NCI-H2227 treated with DMSO at 0.1 percent for 48 hours (cell line): ENCODE measurements at regions not wholly inside any gene's neighbourhood (a gene's known extent, or its start where the extent isn't known, plus 50 kb on each side); places are given as distances from the start of the nearest gene placed in this dataset.

ENCODE experiments used
- DNase-seq: peaks from one replicate; lab custom pipeline; 2025; lab: John Stamatoyannopoulos, UW

GRCh38 chr18:55847960-55848359 lies 260.0 kb upstream of the TCF4 start:
- DNase-seq, result no peak

DNA sequence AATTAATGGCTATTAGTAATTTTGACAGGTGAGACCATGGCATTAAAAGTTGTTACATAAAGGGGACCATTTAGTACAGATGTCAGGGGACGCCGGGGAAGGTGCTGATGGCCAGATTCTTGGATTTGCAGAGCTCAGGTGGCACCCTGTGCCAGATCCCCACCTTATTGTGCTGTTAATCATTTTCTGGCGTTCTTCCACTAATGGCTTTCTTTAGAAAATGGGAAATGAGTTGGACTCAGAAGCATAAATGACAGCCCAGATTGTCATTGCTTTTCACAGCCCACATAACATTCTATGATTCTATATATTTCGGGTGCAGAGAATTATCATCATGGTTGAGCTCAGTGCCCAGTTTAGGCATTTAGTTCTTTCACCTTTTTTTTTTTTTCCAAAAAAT lies 257.2 kb upstream of the TCF4 start:
- no peak for DNase-seq

DNA sequence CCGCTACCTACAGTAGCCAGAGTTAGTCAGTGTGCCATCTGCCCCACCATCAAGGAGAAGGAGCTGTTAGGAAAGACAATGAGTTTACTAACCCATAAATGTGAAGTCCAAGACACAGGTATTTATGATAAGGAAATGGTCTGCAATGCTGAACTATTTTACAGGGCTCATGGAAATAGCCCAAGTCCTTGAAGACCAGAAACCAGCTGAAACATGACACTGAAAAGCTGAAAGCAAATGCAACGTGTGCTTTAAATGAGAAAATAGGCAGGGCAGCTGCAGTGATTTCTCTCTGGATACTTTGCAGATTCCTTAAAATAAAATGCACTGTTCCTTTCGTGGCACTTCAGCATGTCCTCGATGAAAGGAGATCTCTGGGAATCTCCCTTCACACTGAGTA lies 256.4 kb upstream of the TCF4 start:
- DNase-seq, result no peak

GRCh38 chr18:55841314-55841713 lies 253.3 kb upstream of the TCF4 start:
- no peak for DNase-seq

DNA sequence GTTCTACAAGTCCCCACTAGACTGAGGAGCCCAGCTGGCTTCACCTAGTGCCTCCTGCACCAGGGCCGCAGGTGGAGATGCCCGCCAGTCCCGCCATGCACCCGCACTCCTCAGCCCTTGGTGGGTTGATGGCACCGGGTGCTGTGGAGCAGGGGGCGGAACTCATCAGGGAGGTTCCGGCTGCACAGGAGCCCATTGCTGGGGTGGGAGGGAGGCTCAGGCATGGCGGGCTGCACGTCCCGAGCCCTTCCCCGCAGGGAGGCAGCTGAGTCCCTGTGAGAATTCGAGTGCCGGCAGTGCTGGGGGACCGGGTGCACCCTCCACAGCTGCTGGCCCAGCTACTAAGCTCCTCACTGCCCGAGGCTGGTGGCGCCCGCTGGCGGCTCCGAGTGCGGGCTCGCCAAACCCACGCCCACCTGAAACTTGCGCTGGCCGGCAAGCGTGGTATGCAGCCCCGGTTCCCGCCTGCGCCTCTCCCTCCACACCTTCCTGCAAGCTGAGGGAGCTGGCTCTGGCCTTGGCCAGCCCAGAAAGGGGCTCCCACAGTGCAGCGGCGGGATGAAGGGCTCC lies 252.7 kb upstream of the TCF4 start:
- DNase-seq, result no peak

GRCh38 chr18:55839343-55839742 lies 251.4 kb upstream of the TCF4 start:
- no peak for DNase-seq

- no peak for DNase-seq
Observed at GRCh38 chr18:55838841-55839240, 250.8 kb upstream of the TCF4 start.

- DNase-seq, result no peak
Observed at GRCh38 chr18:55838319-55838718, 250.3 kb upstream of the TCF4 start.

- no peak for DNase-seq
Observed at GRCh38 chr18:55833543-55833942, 245.6 kb upstream of the TCF4 start.

GRCh38 chr18:55830544-55830943 lies 242.6 kb upstream of the TCF4 start:
- no peak for DNase-seq

DNA sequence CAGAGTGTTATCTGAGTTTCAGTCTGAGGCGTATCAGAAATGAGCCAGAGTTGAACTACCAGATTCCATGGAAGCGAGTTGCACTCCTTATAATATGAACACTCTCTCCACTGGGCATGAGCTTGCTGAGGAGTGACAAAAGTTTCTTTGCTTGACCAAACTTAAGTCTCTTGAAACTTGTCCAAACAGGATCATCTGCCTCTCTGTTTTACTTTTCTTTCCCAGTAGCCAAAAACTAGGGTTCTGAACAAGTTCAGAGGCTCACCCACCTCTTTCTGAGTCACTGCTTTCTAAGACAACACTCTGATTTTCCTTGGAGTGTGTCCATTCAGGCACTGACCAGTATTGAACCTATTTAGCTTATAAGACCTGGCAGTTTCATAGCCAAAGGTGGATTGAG lies 233.2 kb upstream of the TCF4 start:
- DNase-seq, result no peak

GRCh38 chr18:55819448-55819847 lies 231.5 kb upstream of the TCF4 start:
- no peak for DNase-seq

DNA sequence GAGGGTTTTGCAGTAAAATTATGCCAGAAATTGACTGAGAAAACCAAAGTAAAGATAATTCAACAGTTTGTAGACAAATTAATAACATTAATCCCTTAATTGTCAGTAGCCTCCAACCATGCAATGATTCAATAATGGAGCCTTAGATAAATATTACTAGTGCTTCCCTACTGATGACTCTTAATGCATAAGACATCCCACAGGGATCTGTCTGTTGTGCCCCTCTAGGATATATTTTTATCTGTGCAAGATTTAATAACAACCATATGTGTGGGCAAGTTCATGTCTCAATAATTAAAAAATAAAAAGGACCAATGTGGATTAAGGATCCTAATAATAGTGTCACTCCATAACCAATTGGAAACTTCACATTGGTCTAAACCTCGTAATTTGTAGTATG lies 230.3 kb upstream of the TCF4 start:
- DNase-seq, result no peak

- no peak for DNase-seq
Observed at GRCh38 chr18:55811925-55812324, 223.9 kb upstream of the TCF4 start.

DNA sequence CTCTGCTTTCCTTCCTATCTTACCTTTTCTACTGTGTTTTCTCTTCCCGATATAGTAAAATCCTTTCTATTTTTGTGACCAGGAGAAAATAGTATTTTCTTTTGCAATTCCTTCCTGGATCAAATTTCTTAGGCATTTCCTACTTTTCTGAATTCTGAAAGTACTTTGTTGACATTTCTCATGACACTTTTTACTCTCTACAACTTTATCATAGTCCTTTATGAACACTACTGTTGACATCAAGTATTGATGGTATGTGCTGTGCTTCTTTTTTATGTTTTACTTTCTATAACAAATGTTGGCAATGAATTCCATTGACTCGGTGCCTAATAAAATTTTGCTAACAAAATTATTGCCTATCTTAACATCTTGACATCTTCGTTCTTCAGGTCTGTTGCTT lies 217.7 kb upstream of the TCF4 start:
- no peak for DNase-seq

GRCh38 chr18:55795101-55795669 lies 207.2 kb upstream of the TCF4 start:
- no peak for DNase-seq

DNA sequence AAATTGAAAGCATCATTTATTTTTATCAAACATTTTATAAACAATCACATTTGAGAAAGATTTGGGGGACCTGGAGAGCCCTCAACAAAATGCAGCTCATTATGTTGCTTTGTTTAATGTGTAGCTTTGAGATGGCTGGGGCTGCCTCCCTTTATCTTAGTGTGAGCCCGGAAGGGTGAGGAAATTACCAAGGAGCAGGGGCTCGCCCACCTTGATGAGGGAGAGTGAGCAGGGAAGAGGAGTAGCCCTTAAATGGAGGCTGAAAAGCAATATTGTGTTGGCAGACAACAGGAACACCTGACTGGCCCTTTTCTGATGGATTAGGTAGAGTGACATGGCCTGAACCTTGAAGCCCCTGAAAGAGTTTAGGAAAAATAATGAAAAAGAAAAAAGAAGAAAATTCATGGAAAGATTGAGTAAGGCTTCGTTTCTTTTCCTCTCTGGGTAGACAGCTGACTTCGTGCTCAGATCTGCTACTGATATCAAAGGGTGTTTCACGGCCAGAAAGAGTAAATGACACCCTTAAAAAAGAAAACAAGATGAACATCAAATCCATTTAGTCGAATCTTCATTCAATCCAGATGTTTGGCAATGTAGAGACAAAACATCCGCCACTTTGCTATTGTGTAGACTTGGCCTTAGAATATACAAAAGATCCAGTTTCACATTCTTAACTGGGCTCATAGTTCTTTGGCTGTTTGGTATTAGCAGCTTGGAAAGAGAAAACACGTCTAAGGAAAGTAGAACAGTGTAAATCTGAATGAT lies 206.5 kb upstream of the TCF4 start:
- DNase-seq, result no peak

DNA sequence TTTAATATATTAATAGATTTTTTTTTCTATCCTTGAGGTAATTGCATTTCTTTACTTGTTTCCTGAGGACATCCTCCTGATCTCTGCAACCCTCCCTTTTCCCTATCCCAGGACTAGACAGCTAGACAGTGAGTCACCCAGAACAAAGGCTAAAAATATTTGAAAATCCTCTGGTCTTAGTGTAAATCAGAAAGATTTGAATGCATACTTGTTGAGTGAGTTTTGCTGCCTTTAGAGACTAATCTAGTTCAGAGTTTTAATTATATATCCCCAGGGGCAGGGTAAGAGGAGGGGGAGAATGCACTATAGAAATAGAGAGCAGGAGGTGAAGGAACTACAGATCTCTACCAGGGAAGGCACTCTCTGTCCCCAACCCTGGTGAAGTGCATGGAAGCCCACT lies 202.3 kb upstream of the TCF4 start:
- DNase-seq, result no peak

DNA sequence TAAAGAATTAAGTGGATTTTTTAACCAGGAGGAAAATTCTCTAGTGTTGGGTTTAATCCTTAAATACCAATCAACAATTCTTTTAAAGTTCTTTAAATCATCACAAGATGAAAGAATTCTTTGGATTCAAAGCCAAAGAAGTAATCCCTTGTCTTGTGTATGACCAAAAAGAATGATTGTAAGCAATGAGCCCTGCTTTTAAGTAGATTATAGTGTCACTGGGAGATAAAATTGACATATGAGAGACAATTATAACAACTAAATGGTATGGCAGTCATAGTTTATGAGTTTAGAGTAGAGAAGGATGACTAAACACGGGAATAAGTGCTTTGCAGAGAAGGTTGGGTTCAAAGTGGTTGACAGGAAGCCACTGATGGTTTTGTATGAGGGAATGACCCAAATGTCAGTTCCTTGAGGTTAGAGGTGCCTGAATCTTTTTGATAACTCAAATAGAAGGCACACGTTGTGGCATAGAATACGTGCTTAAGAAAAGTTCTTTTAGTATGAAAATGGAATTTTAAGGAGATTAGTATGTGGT lies 199.6 kb upstream of the TCF4 start:
- no peak for DNase-seq

GRCh38 chr18:55786651-55787272 lies 198.8 kb upstream of the TCF4 start:
- no peak for DNase-seq

- DNase-seq, result no peak
Observed at GRCh38 chr18:55783921-55784320, 195.9 kb upstream of the TCF4 start.

DNA sequence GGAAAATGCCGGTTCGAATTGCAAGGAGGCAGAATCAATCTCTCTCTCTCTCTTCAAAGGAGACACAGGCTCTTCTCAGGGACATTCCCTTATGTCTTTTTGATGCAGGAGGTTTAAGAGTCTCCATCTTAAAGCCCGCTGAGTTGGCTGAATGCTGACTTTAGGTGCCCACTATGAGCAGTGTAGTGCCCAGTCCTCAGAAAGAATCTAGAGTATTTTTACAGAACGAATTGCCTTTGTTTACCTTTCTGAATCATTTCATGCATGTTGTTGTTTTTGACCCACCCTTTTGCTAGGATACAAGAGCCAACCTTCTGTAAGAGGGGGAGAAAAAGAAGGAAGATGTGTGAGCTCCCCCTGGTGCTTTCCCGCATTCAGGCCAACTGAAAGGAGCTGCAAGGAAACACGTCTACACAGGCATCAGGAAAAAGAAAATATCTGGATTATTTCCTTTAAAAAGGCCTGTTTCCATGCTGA lies 193.5 kb upstream of the TCF4 start:
- DNase-seq, result peak; percentile 63

GRCh38 chr18:55780586-55781071 lies 192.6 kb upstream of the TCF4 start:
- DNase-seq, result peak; percentile 49
